IMR-90 (cell line): ENCODE measurements at regions not wholly inside any gene's neighbourhood (a gene's known extent, or its start where the extent isn't known, plus 50 kb on each side); places are given as distances from the start of the nearest gene placed in this dataset.

Experiments
- ATAC-seq: fragments of 200-7000 bp; cut with Tn5 transposase; 2 replicates; pipeline ENCODE4 v1.9.1; 2020; ENCODE audit warnings: low read depth, mild to moderate bottlenecking, moderate library complexity
- BruUV-seq: library from RNA; stranded (reverse); fragments of 400-500 nt; replicated peaks from 2 replicates; lab custom pipeline; 2021; lab: Mats Ljungman, UMichigan
- CTCF ChIA-PET: fragments of 300-600 bp; formaldehyde crosslinking; extraction: SDS; loops from one replicate; lab custom pipeline; 2021; ENCODE audit warnings: antibody characterized with exemption; lab: Yijun Ruan, JAX
- POLR2A ChIA-PET: fragments of 300-600 bp; sonication (Branson Sonifier 250); formaldehyde crosslinking; loops from one replicate; lab custom pipeline; 2022; ENCODE audit warnings: antibody characterized with exemption; ENCODE audit not compliant: unreplicated experiment; lab: Charles Lee
- DNase-seq: peaks from one replicate; pipeline ENCODE4 v3.0.0; 2013
- H2AFZ ChIP-seq: replicated peaks from 2 replicates; pipeline ENCODE3; 2013; ENCODE audit warnings: low read length, mild to moderate bottlenecking; ENCODE audit not compliant: poor library complexity
- H2AK5ac ChIP-seq: 2 replicates; pipeline ENCODE4 v1.6.1; 2013; ENCODE audit warnings: low read depth, low read length, inconsistent platforms
- H2AK9ac ChIP-seq: replicated peaks from 2 replicates; pipeline ENCODE3; 2013; ENCODE audit warnings: mild to moderate bottlenecking, low read depth, low read length, moderate library complexity; ENCODE audit not compliant: poor library complexity
- H2BK120ac ChIP-seq: 2 replicates; pipeline ENCODE4 v1.6.1; 2013; ENCODE audit warnings: low read depth, low read length, inconsistent platforms
- H2BK15ac ChIP-seq: 3 replicates; pipeline ENCODE4 v1.6.1; 2013; ENCODE audit warnings: low read depth, low read length, inconsistent platforms
- H2BK20ac ChIP-seq: 2 replicates; pipeline ENCODE4 v1.6.1; 2013; ENCODE audit warnings: low read depth, mild to moderate bottlenecking, inconsistent platforms, low read length, moderate library complexity
- H2BK5ac ChIP-seq: 2 replicates; pipeline ENCODE4 v1.6.1; 2013; ENCODE audit warnings: mild to moderate bottlenecking, low read depth, low read length, inconsistent platforms; ENCODE audit not compliant: poor library complexity, severe bottlenecking
- H3K14ac ChIP-seq: replicated peaks from 2 replicates; pipeline ENCODE4 v1.6.1; 2013; ENCODE audit warnings: low read depth, low read length, inconsistent platforms
- H3K18ac ChIP-seq: 2 replicates; pipeline ENCODE4 v1.6.1; 2013; ENCODE audit warnings: low read depth, low read length, control low read depth
- H3K23ac ChIP-seq: 2 replicates; pipeline ENCODE4 v1.6.1; 2013; ENCODE audit warnings: low read depth, low read length, inconsistent platforms
- H3K27ac ChIP-seq: 2 replicates; pipeline ENCODE4 v1.5.1; 2013; ENCODE audit warnings: mild to moderate bottlenecking, control low read depth, low read length; ENCODE audit not compliant: insufficient read depth
- H3K27me3 ChIP-seq: 2 replicates; pipeline ENCODE4 v1.6.1; 2013; ENCODE audit warnings: low read length; ENCODE audit not compliant: control insufficient read depth, insufficient read depth
- H3K36me3 ChIP-seq: 2 replicates; pipeline ENCODE4 v1.6.1; 2013; ENCODE audit warnings: low read length, mixed read lengths; ENCODE audit not compliant: control insufficient read depth, insufficient read depth
- H3K4ac ChIP-seq: 2 replicates; pipeline ENCODE4 v1.6.1; 2013; ENCODE audit warnings: low read depth, low read length, inconsistent platforms
- H3K4me1 ChIP-seq: 2 replicates; pipeline ENCODE4 v1.6.1; 2013; ENCODE audit warnings: low read length, mixed read lengths; ENCODE audit not compliant: control insufficient read depth, insufficient read depth
- H3K4me2 ChIP-seq: 2 replicates; pipeline ENCODE4 v1.6.1; 2013; ENCODE audit warnings: low read depth, mild to moderate bottlenecking, control low read depth, low read length, moderate library complexity
- H3K4me3 ChIP-seq: 2 replicates; pipeline ENCODE4 v1.5.1; 2013; ENCODE audit warnings: low read depth, mild to moderate bottlenecking, control low read depth, low read length, moderate library complexity; ENCODE audit not compliant: insufficient read depth
- H3K56ac ChIP-seq: 2 replicates; pipeline ENCODE4 v1.6.1; 2013; ENCODE audit warnings: low read length, inconsistent platforms; ENCODE audit not compliant: insufficient read depth; ENCODE audit errors: extremely low read depth
- H3K79me1 ChIP-seq, 2 experiments: 2 replicates each; pipeline ENCODE4 v1.6.1; 2013; ENCODE audit warnings: low read length in 2 of 2, inconsistent platforms in 1 of 2, low read depth in 1 of 2
- H3K9ac ChIP-seq: 2 replicates; pipeline ENCODE4 v1.6.1; 2013; ENCODE audit warnings: low read depth, low read length, control low read depth
- H3K9me1 ChIP-seq: 2 replicates; pipeline ENCODE4 v1.6.1; 2013; ENCODE audit warnings: low read length, inconsistent platforms; ENCODE audit not compliant: insufficient read depth
- H3K9me3 ChIP-seq: 2 replicates; pipeline ENCODE4 v1.6.1; 2013; ENCODE audit warnings: low read length; ENCODE audit not compliant: control insufficient read depth, insufficient read depth
- H4K20me1 ChIP-seq: 2 replicates; pipeline ENCODE4 v1.6.1; 2013; ENCODE audit warnings: low read length, inconsistent platforms; ENCODE audit not compliant: insufficient read depth
- H4K5ac ChIP-seq: 2 replicates; pipeline ENCODE4 v1.6.1; 2013; ENCODE audit warnings: mild to moderate bottlenecking, low read depth, low read length, control low read depth
- H4K8ac ChIP-seq, 2 experiments: 2 replicates each; pipeline ENCODE4 v1.6.1; 2013; ENCODE audit warnings: low read depth in 2 of 2, low read length in 2 of 2, control low read depth in 1 of 2, inconsistent platforms in 1 of 2
- H4K91ac ChIP-seq: 2 replicates; pipeline ENCODE4 v1.6.1; 2013; ENCODE audit warnings: low read depth, low read length, inconsistent platforms; ENCODE audit not compliant: insufficient read depth
- BHLHE40 ChIP-seq: fragments of 150-350 bp; IDR thresholded peaks from 2 replicates; pipeline ENCODE4 v1.6.1; 2016; ENCODE audit warnings: mild to moderate bottlenecking, low read depth, low read length
- CEBPB ChIP-seq: IDR thresholded peaks from 2 replicates; pipeline ENCODE4 v1.6.1; 2012; ENCODE audit warnings: low read depth, low read length, improper control_type of control experiment
- CHD1 ChIP-seq: IDR thresholded peaks from 2 replicates; pipeline ENCODE4 v1.6.1; 2012; ENCODE audit warnings: low read depth, low read length, improper control_type of control experiment
- CTCF ChIP-seq: conservative IDR thresholded peaks from 2 replicates; pipeline ENCODE4 v1.5.1; 2012; ENCODE audit warnings: mild to moderate bottlenecking, low read depth, low read length, improper control_type of control experiment
- ELK1 ChIP-seq: fragments of 150-350 bp; IDR thresholded peaks from 2 replicates; pipeline ENCODE4 v1.6.1; 2016; ENCODE audit warnings: low read depth, mild to moderate bottlenecking, low read length, moderate library complexity, borderline replicate concordance
- FOS ChIP-seq: fragments of 150-350 bp; IDR thresholded peaks from 2 replicates; pipeline ENCODE4 v1.6.1; 2016; ENCODE audit warnings: low read depth, low read length
- MAFK ChIP-seq: IDR thresholded peaks from 2 replicates; pipeline ENCODE4 v1.6.1; 2012; ENCODE audit warnings: low read depth, low read length, improper control_type of control experiment
- MAZ ChIP-seq: IDR thresholded peaks from 2 replicates; pipeline ENCODE4 v1.6.1; 2012; ENCODE audit warnings: low read depth, mild to moderate bottlenecking, low read length, improper control_type of control experiment, moderate library complexity, borderline replicate concordance
- MXI1 ChIP-seq: IDR thresholded peaks from 2 replicates; pipeline ENCODE4 v1.6.1; 2012; ENCODE audit warnings: low read depth, mild to moderate bottlenecking, low read length, moderate library complexity, borderline replicate concordance
- POLR2A ChIP-seq: IDR thresholded peaks from 2 replicates; pipeline ENCODE4 v1.6.1; 2012; ENCODE audit warnings: mild to moderate bottlenecking, low read depth, low read length
- RAD21 ChIP-seq: IDR thresholded peaks from 2 replicates; pipeline ENCODE4 v1.6.1; 2012; ENCODE audit warnings: low read length, improper control_type of control experiment
- SMC3 ChIP-seq: fragments of 150-350 bp; IDR thresholded peaks from 2 replicates; pipeline ENCODE4 v1.6.1; 2016; ENCODE audit warnings: low read depth, mild to moderate bottlenecking, antibody characterized with exemption, low read length, moderate library complexity
- WGBS, 2 experiments: methylation state at CpG; one replicate each; pipeline versions ENCODE4 v1.1.5 to v1.1.7; 2013; ENCODE audit warnings: missing lambda C conversion rate in 2 of 2; ENCODE audit not compliant: insufficient read length in 1 of 2; ENCODE audit errors: extremely low coverage in 2 of 2; 5-methylcytosine and 5-hydroxymethylcytosine counted together
- dilution Hi-C: fragments of 300-500 bp; cut with HindIII; formaldehyde crosslinking; loops from one replicate; pipeline ENCODE4 v1.14.3; 2018; ENCODE audit warnings: low sequenced_read_pairs; ENCODE audit not compliant: unreplicated experiment
- in situ Hi-C: fragments of 300-500 bp; cut with MboI; formaldehyde crosslinking; loops from 3 replicates; pipeline ENCODE4 v1.14.3; 2019; ENCODE audit warnings: low sequenced_read_pairs, inconsistent platforms, mixed read lengths
- intact Hi-C: fragments of 100-400 bp; cut with micrococcal nuclease; formaldehyde crosslinking; loops from 2 replicates; pipeline ENCODE4 v1.10.0; 2022

GRCh38 chr4:3848323-3848722, 82.1 kb downstream of the ADRA2C start:
- no peak for DNase-seq
- H3K36me3 ChIP-seq: no peaks in the 10 kb centered on the region
- TF ChIP-seq RAD21 (no peak), ELK1 (no peak), MAFK (no peak), MAZ (no peak), FOS (no peak), SMC3 (no peak), POLR2A (no peak), BHLHE40 (no peak), CHD1 (no peak), CTCF (no peak), MXI1 (no peak), CEBPB (no peak)
- BruUV-seq: no TSS peak
- H3K27me3 ChIP-seq: peaks cover 9% of the 10 kb centered on the region
- H2BK5ac ChIP-seq: no peak overlapping the region
- no peak overlapping the region for H4K8ac ChIP-seq
- H3K9me1 ChIP-seq: no peaks in the 10 kb centered on the region; the same call in 1 of the 2 replicates
- H3K4me1 ChIP-seq: no peaks in the 10 kb centered on the region
- no peak overlapping the region for H4K91ac ChIP-seq
- H3K18ac ChIP-seq: no peak overlapping the region
- in situ Hi-C loops (no loop called here), dilution Hi-C loops (no loop called here), intact Hi-C loops (no loop called here)
- H2AK5ac ChIP-seq: no peak overlapping the region
- H3K23ac ChIP-seq: no peak overlapping the region
- no peak overlapping the region for H2BK120ac ChIP-seq
- no peaks in the 10 kb centered on the region for H3K79me1 ChIP-seq
- H4K20me1 ChIP-seq: no peaks in the 10 kb centered on the region
- no peak overlapping the region for H3K56ac ChIP-seq
- no peak overlapping the region for H3K4ac ChIP-seq
- no peak overlapping the region for H3K9ac ChIP-seq
- no peak overlapping the region for H3K27ac ChIP-seq
- no peak overlapping the region for H3K4me2 ChIP-seq
- CTCF ChIA-PET: no interaction called here
- H2BK20ac ChIP-seq: no peak overlapping the region
- 60% methylated on average over 1 of the region's 5 CpGs; no CpG with 5 or more reads in 1 of the 2 experiments for WGBS, 2 experiments
- no peak overlapping the region for H3K14ac ChIP-seq
- H3K4me3 ChIP-seq: no peak overlapping the region
- peaks cover 6% of the 10 kb centered on the region for H3K9me3 ChIP-seq
- H4K5ac ChIP-seq: no peak overlapping the region
- H2BK15ac ChIP-seq: no peak overlapping the region
- no peak overlapping the region for H2AFZ ChIP-seq
- no peak for ATAC-seq
- POLR2A ChIA-PET: no interaction called here
- no peak overlapping the region for H2AK9ac ChIP-seq
